GM12891 (cell line): ENCODE measurements at regions not wholly inside any gene's neighbourhood (a gene's known extent, or its start where the extent isn't known, plus 50 kb on each side); places are given as distances from the start of the nearest gene placed in this dataset.

Experiments used
- POLR2A ChIP-seq: IDR thresholded peaks from 2 replicates; pipeline ENCODE4 v1.6.1; 2011; ENCODE audit warnings: low read depth, low read length, control low read depth
- POLR2AphosphoS5 ChIP-seq: IDR thresholded peaks from 2 replicates; pipeline ENCODE4 v1.6.1; 2011; ENCODE audit warnings: low read depth, low read length, control low read depth

- TF ChIP-seq POLR2A (no peak), POLR2AphosphoS5 (no peak)
Measured at GRCh38 chr1:221439747-221440501, 302.0 kb downstream of the DUSP10 start.
